K562 (cell line): ENCODE measurements at regions not wholly inside any gene's neighbourhood (a gene's known extent, or its start where the extent isn't known, plus 50 kb on each side); places are given as distances from the start of the nearest gene placed in this dataset.

Experiments used
- TBL1XR1 ChIP-seq, 2 experiments: IDR thresholded peaks; 2 replicates each; pipeline ENCODE4 v1.6.1; 2012; ENCODE audit warnings: improper control_type of control experiment in 2 of 2, low read length in 2 of 2, mild to moderate bottlenecking in 1 of 2
- TF ChIP-seq, protein P1 (sequence below), 2 experiments: fragments of 450-650 bp in 1 of 2; sonication (generic) in 1 of 2; formaldehyde crosslinking in 1 of 2; IDR thresholded peaks in 1 of 2; conservative IDR thresholded peaks in 1 of 2; 2 replicates each; pipeline versions ENCODE4 v1.6.1 to v1.8.1; 2016 to 2023; ENCODE audit warnings: mild to moderate bottlenecking in 2 of 2, moderate library complexity in 2 of 2, inconsistent platforms in 1 of 2, missing genetic modification reagents in 1 of 2

- no peak for TF ChIP-seq TBL1XR1 (IDR thresholded peaks at IDR 0.05; ENCODE audit: low read length in 2 of 2)
- TF ChIP-seq, protein P1, sequence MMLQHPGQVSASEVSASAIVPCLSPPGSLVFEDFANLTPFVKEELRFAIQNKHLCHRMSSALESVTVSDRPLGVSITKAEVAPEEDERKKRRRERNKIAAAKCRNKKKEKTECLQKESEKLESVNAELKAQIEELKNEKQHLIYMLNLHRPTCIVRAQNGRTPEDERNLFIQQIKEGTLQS (IDR thresholded peaks at IDR 0.05), result no peak
- TF ChIP-seq, protein P1 (CRISPR knock-in tag; conservative IDR thresholded peaks at IDR 0.05), result no peak
Observed at GRCh38 chr11:80462211-80462610, 1021.4 kb upstream of the TENM4 start.
